Chondrocyte (in vitro differentiated cells): ENCODE measurements at regions not wholly inside any gene's neighbourhood (a gene's known extent, or its start where the extent isn't known, plus 50 kb on each side); places are given as distances from the start of the nearest gene placed in this dataset.

Source experiments
- DNase-seq: peaks from one replicate; pipeline ENCODE4 v3.0.0; 2021; ENCODE audit warnings: mixed read lengths, low spot score
- H3K27ac Mint-ChIP-seq: one replicate; pipeline ENCODE4 v1.8.0; 2021; ENCODE audit warnings: mild to moderate bottlenecking, moderate library complexity, mixed read lengths; ENCODE audit not compliant: unreplicated experiment
- H3K27me3 Mint-ChIP-seq: 2 replicates; pipeline ENCODE4 v1.8.0; 2021; ENCODE audit warnings: low read depth, mixed read lengths
- H3K36me3 Mint-ChIP-seq: 2 replicates; pipeline ENCODE4 v1.8.0; 2021; ENCODE audit warnings: low read depth, mixed read lengths
- H3K4me1 Mint-ChIP-seq: 2 replicates; pipeline ENCODE4 v1.8.0; 2021; ENCODE audit warnings: low read depth, mild to moderate bottlenecking, mixed read lengths
- H3K4me3 Mint-ChIP-seq: one replicate; pipeline ENCODE4 v1.8.0; 2021; ENCODE audit warnings: mild to moderate bottlenecking, moderate library complexity, mixed read lengths; ENCODE audit not compliant: unreplicated experiment
- H3K9me3 Mint-ChIP-seq: 2 replicates; pipeline ENCODE4 v1.8.0; 2021; ENCODE audit warnings: low read depth, mixed read lengths
- CTCF ChIP-seq: fragments of 200-600 bp; sonication (generic); IDR thresholded peaks from 2 replicates; pipeline ENCODE4 v1.5.0; 2021; ENCODE audit warnings: antibody characterized with exemption, mild to moderate bottlenecking, moderate library complexity

DNA sequence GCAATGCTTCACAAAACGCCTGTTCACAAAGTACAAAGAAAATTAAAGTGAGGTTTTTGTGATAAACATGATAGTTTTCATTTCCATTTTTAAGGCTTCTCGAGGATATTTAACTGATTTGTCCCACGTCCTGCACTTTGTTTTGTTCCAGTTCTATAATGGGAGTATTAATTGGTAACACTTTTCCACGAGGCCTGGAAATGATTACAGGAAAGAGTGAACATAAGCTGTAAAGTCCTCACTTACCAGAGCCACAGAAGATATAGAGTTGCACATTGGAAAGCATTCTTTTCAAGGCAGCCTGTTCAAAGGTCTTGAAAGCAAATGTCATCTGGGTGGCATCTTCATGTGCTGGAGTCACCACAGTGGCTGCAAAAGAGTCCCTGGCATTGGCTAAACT is 1236.6 kb downstream of the BCL11B start:
- Mint-ChIP-seq H3K4me1 (no peaks in the 10 kb centered on the region), H3K27ac (no peak overlapping the region), H3K9me3 (peaks cover 9% of the 10 kb centered on the region), H3K4me3 (no peak overlapping the region), H3K27me3 (no peaks in the 10 kb centered on the region), H3K36me3 (no peaks in the 10 kb centered on the region)
- no peak for DNase-seq
- no peak for TF ChIP-seq CTCF

DNA sequence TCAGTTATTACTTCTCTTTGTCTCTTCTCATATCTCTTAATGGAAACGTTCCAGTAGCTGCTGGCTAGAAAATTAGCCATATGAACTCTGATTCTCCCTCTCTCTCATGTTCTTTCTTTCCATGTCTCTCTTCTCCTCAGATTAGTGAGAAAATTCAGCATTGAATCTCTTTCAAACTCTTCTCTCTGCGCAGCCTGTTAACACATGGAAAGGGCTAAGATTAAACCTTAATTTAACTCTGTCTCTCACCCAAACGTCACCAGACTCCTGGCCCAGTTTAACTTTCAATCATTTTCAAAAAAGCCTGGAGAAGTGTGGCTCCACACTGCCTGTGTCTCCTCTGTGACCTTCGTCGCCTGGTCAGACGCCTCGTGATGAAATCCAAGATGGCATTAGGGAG is 1234.2 kb downstream of the BCL11B start:
- TF ChIP-seq CTCF: no peak

GRCh38 chr14:98056946-98057345 is 1215.1 kb downstream of the BCL11B start:
- no peak for DNase-seq
- no peak for TF ChIP-seq CTCF
- peaks cover 11% of the 10 kb centered on the region for H3K27me3 Mint-ChIP-seq
- H3K4me3 Mint-ChIP-seq: no peak overlapping the region
- H3K9me3 Mint-ChIP-seq: no peaks in the 10 kb centered on the region
- H3K4me1 Mint-ChIP-seq: no peaks in the 10 kb centered on the region
- no peaks in the 10 kb centered on the region for H3K36me3 Mint-ChIP-seq
- no peak overlapping the region for H3K27ac Mint-ChIP-seq

More for the DNA sequence above, 1234.2 kb downstream of the BCL11B start:
- Mint-ChIP-seq H3K27me3 (no peaks in the 10 kb centered on the region), H3K4me3 (no peak overlapping the region), H3K9me3 (peaks cover 4% of the 10 kb centered on the region), H3K4me1 (no peaks in the 10 kb centered on the region), H3K27ac (no peak overlapping the region), H3K36me3 (no peaks in the 10 kb centered on the region)
- no peak for DNase-seq

GRCh38 chr14:98059106-98059505 is 1212.9 kb downstream of the BCL11B start:
- TF ChIP-seq CTCF: no peak
- DNase-seq: no peak
- H3K4me3 Mint-ChIP-seq: no peak overlapping the region
- peaks cover 12% of the 10 kb centered on the region for H3K27me3 Mint-ChIP-seq
- no peak overlapping the region for H3K27ac Mint-ChIP-seq
- H3K36me3 Mint-ChIP-seq: no peaks in the 10 kb centered on the region
- H3K9me3 Mint-ChIP-seq: no peaks in the 10 kb centered on the region
- H3K4me1 Mint-ChIP-seq: no peaks in the 10 kb centered on the region

DNA sequence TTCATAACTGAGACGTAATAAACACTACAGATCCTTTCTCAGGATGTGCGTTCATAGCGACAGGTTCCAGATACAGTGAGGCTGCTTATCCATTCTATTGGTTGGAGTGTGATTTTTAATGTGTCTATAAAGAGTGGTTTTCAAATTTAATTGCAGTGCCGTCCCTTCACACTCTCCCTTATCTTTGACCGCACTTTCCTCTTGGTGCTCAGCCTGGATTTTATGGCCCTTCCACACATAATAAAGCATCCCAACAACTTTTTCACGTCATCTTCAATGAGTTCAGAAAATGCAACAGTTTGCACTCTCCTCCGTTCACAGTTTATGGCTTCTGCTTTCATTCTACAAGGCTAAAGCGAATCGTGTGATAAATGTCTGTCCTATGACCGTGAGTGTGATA is 1209.9 kb downstream of the BCL11B start:
- H3K27me3 Mint-ChIP-seq: peaks cover 4% of the 10 kb centered on the region
- no peak overlapping the region for H3K27ac Mint-ChIP-seq
- TF ChIP-seq CTCF: no peak
- H3K4me3 Mint-ChIP-seq: no peak overlapping the region
- H3K4me1 Mint-ChIP-seq: no peaks in the 10 kb centered on the region
- DNase-seq: no peak
- no peaks in the 10 kb centered on the region for H3K36me3 Mint-ChIP-seq
- no peaks in the 10 kb centered on the region for H3K9me3 Mint-ChIP-seq
